H1 (cell line): ENCODE measurements at regions not wholly inside any gene's neighbourhood (a gene's known extent, or its start where the extent isn't known, plus 50 kb on each side); places are given as distances from the start of the nearest gene placed in this dataset.

ENCODE experiments used
- CTCF ChIA-PET: fragments of 300-600 bp; sonication (Branson Sonifier 250); formaldehyde crosslinking; loops from one replicate; lab custom pipeline; 2021; ENCODE audit not compliant: partially characterized antibody; lab: Charles Lee
- POLR2A ChIA-PET: fragments of 300-600 bp; sonication (Branson Sonifier 250); formaldehyde crosslinking; loops from one replicate; lab custom pipeline; 2021; ENCODE audit warnings: inconsistent platforms; ENCODE audit not compliant: partially characterized antibody; lab: Charles Lee
- DNase-seq, 2 experiments: peaks; one replicate each; pipeline versions ENCODE4 v3.0.0 to v3.0.0-alpha.2; 2010 to 2022; ENCODE audit warnings: low spot score in 2 of 2, low read depth in 1 of 2, mixed read lengths in 1 of 2
- FAIRE-seq: peaks from 2 replicates; lab custom pipeline; 2011; peaks lifted over from hg19 to GRCh38; lab: Jason Lieb, UNC
- H2AFZ ChIP-seq: 2 replicates; pipeline ENCODE4 v1.8.1; 2012; ENCODE audit warnings: low read length, inconsistent platforms
- H2AK5ac ChIP-seq: 2 replicates; pipeline ENCODE4 v1.6.1; 2013; ENCODE audit warnings: low read depth, low read length
- H2BK120ac ChIP-seq: replicated peaks from 2 replicates; pipeline ENCODE3; 2013; ENCODE audit warnings: low read depth, low read length, inconsistent platforms
- H2BK12ac ChIP-seq: 2 replicates; pipeline ENCODE4 v1.6.1; 2013; ENCODE audit warnings: low read depth, low read length
- H2BK15ac ChIP-seq: 2 replicates; pipeline ENCODE4 v1.6.1; 2013; ENCODE audit warnings: low read length
- H2BK20ac ChIP-seq: 2 replicates; pipeline ENCODE4 v1.6.1; 2013; ENCODE audit warnings: low read length
- H2BK5ac ChIP-seq: 2 replicates; pipeline ENCODE4 v1.6.1; 2013; ENCODE audit warnings: low read depth, low read length
- H3K14ac ChIP-seq: 2 replicates; pipeline ENCODE4 v1.6.1; 2013; ENCODE audit warnings: inconsistent platforms; ENCODE audit not compliant: insufficient read length
- H3K18ac ChIP-seq: 2 replicates; pipeline ENCODE4 v1.6.1; 2013; ENCODE audit warnings: low read length; ENCODE audit errors: extremely low read depth
- H3K23ac ChIP-seq: 2 replicates; pipeline ENCODE4 v1.6.1; 2013; ENCODE audit warnings: inconsistent platforms; ENCODE audit not compliant: insufficient read length
- H3K23me2 ChIP-seq: 2 replicates; pipeline ENCODE4 v1.6.1; 2013; ENCODE audit warnings: low read depth, low read length
- H3K27ac ChIP-seq: 2 replicates; pipeline ENCODE4 v1.6.1; 2011; ENCODE audit warnings: low read depth, low read length, inconsistent platforms
- H3K27me3 ChIP-seq, 4 experiments: replicated peaks in 1 of 4; 1 replicate in 1 of 4; 2 replicates in 3 of 4; pipeline versions ENCODE4 v1.6.1 to v1.8.1; 2011 to 2013; ENCODE audit warnings: low read length in 3 of 4, mild to moderate bottlenecking in 3 of 4, inconsistent platforms in 2 of 4, mixed read lengths in 2 of 4, moderate library complexity in 1 of 4; ENCODE audit not compliant: control insufficient read depth in 3 of 4, insufficient read depth in 3 of 4; ENCODE audit errors: extremely low read depth in 1 of 4
- H3K36me3 ChIP-seq, 4 experiments: 2 replicates each; pipeline versions ENCODE4 v1.6.1 to v1.8.1; 2011 to 2013; ENCODE audit warnings: mild to moderate bottlenecking in 4 of 4, low read length in 3 of 4, moderate library complexity in 2 of 4, control low read depth in 1 of 4, inconsistent platforms in 1 of 4; ENCODE audit not compliant: insufficient read depth in 4 of 4, control insufficient read depth in 2 of 4
- H3K4ac ChIP-seq: replicated peaks from 2 replicates; pipeline ENCODE3; 2013; ENCODE audit warnings: low read length, low read depth, mixed read lengths, inconsistent platforms; ENCODE audit not compliant: insufficient read length
- H3K4me1 ChIP-seq, 4 experiments: replicated peaks in 1 of 4; 1 replicate in 1 of 4; 2 replicates in 3 of 4; pipeline versions ENCODE4 v1.6.1 to v1.8.1; 2011 to 2013; ENCODE audit warnings: low read length in 3 of 4, inconsistent platforms in 2 of 4, mixed read lengths in 1 of 4; ENCODE audit not compliant: insufficient read depth in 4 of 4, control insufficient read depth in 3 of 4
- H3K4me2 ChIP-seq, 2 experiments: 2 replicates each; pipeline versions ENCODE4 v1.6.1 to v1.8.1; 2011 to 2013; ENCODE audit warnings: low read depth in 2 of 2, low read length in 2 of 2, control low read depth in 1 of 2, inconsistent platforms in 1 of 2, mild to moderate bottlenecking in 1 of 2; ENCODE audit not compliant: insufficient read depth in 1 of 2
- H3K4me3 ChIP-seq, 4 experiments: fragments of 200-600, 300-600 bp in 1 of 4; sonication (generic), shearing (Covaris generic), sonication (Bioruptor Twin) in 1 of 4; 2 replicates each; pipeline versions ENCODE4 v1.5.1 to v1.8.1; 2011 to 2016; ENCODE audit warnings: low read length in 4 of 4, low read depth in 3 of 4, control low read depth in 2 of 4, inconsistent platforms in 2 of 4, mild to moderate bottlenecking in 2 of 4, mixed read lengths in 1 of 4, moderate library complexity in 1 of 4; ENCODE audit not compliant: insufficient read depth in 2 of 4; ENCODE audit errors: extremely low read depth in 1 of 4
- H3K56ac ChIP-seq: replicated peaks from 2 replicates; pipeline ENCODE3; 2013; ENCODE audit warnings: low read depth, mild to moderate bottlenecking, mixed read lengths, low read length, inconsistent platforms; ENCODE audit not compliant: insufficient read length
- H3K79me1 ChIP-seq: 2 replicates; pipeline ENCODE4 v1.6.1; 2013; ENCODE audit warnings: low read depth, low read length, control low read depth
- H3K79me2 ChIP-seq, 2 experiments: 2 replicates each; pipeline versions ENCODE4 v1.6.1 to v1.8.1; 2012 to 2013; ENCODE audit warnings: low read length in 2 of 2, mild to moderate bottlenecking in 2 of 2, inconsistent platforms in 1 of 2; ENCODE audit not compliant: insufficient read depth in 2 of 2, control insufficient read depth in 1 of 2
- H3K9ac ChIP-seq, 4 experiments: replicated peaks in 1 of 4; 1 replicate in 1 of 4; 2 replicates in 3 of 4; pipeline versions ENCODE4 v1.6.1 to v1.8.1; 2011 to 2013; ENCODE audit warnings: low read depth in 3 of 4, low read length in 3 of 4, control low read depth in 2 of 4, mild to moderate bottlenecking in 2 of 4, moderate library complexity in 2 of 4, inconsistent platforms in 1 of 4; ENCODE audit errors: extremely low read depth in 1 of 4
- H3K9me3 ChIP-seq, 2 experiments: 2 replicates each; pipeline versions ENCODE4 v1.6.1 to v1.8.1; 2012 to 2013; ENCODE audit warnings: mild to moderate bottlenecking in 2 of 2, moderate library complexity in 2 of 2, control low read depth in 1 of 2, inconsistent platforms in 1 of 2, low read depth in 1 of 2, low read length in 1 of 2, mixed read lengths in 1 of 2; ENCODE audit not compliant: insufficient read depth in 2 of 2
- H4K20me1 ChIP-seq, 2 experiments: replicated peaks in 1 of 2; 2 replicates each; pipeline versions ENCODE3 to v1.8.1; 2011 to 2013; ENCODE audit warnings: inconsistent platforms in 2 of 2, low read length in 2 of 2, mild to moderate bottlenecking in 1 of 2; ENCODE audit not compliant: insufficient read depth in 2 of 2, control insufficient read depth in 1 of 2
- H4K5ac ChIP-seq: 2 replicates; pipeline ENCODE4 v1.6.1; 2013; ENCODE audit warnings: low read length, low read depth, mixed read lengths, inconsistent platforms; ENCODE audit not compliant: insufficient read length
- H4K8ac ChIP-seq: 2 replicates; pipeline ENCODE4 v1.8.0; 2013; ENCODE audit warnings: mild to moderate bottlenecking, moderate library complexity, low read length, inconsistent platforms; ENCODE audit not compliant: insufficient read depth; ENCODE audit errors: extremely low read depth
- H4K91ac ChIP-seq: replicated peaks from 2 replicates; pipeline ENCODE3; 2013; ENCODE audit warnings: low read length, mixed read lengths, inconsistent platforms; ENCODE audit not compliant: insufficient read length
- CTCF ChIP-seq, 3 experiments: IDR thresholded peaks; 1 replicate in 2 of 3; 2 replicates in 1 of 3; pipeline versions ENCODE4 v1.5.1 to v1.6.1; 2011; ENCODE audit warnings: low read length in 3 of 3, mild to moderate bottlenecking in 3 of 3, inconsistent platforms in 2 of 3, low read depth in 1 of 3, moderate library complexity in 1 of 3; ENCODE audit not compliant: insufficient read depth in 1 of 3; ENCODE audit errors: control extremely low read depth in 1 of 3
- SRF ChIP-seq: IDR thresholded peaks from 2 replicates; pipeline ENCODE4 v1.6.1; 2011; ENCODE audit warnings: mild to moderate bottlenecking, low read depth, low read length, moderate library complexity
- WGBS, 2 experiments: shearing (Covaris generic) in 1 of 2; methylation state at CpG; one replicate each; pipeline versions ENCODE4 v1.1.6 to v1.1.7; 2013 to 2015; ENCODE audit warnings: low lambda C conversion rate in 2 of 2, mixed read lengths in 2 of 2, inconsistent platforms in 1 of 2, low coverage in 1 of 2, missing lambda C conversion rate in 1 of 2; ENCODE audit not compliant: insufficient replicate concordance in 2 of 2, insufficient coverage in 1 of 2, insufficient read length in 1 of 2; ENCODE audit errors: extremely low coverage in 1 of 2, missing lambda C conversion rate in 1 of 2; 5-methylcytosine and 5-hydroxymethylcytosine counted together

- Histone ChIP-seq H4K8ac (no peak overlapping the region), H2AFZ (no peak overlapping the region), H2BK15ac (no peak overlapping the region), H3K9ac (no peak overlapping the region), H3K79me1 (no peaks in the 10 kb centered on the region), H4K91ac (no peak overlapping the region), H2BK120ac (no peak overlapping the region), H3K4ac (no peak overlapping the region), H3K36me3 (no peaks in the 10 kb centered on the region), H3K79me2 (no peaks in the 10 kb centered on the region), H2AK5ac (no peak overlapping the region), H2BK20ac (no peak overlapping the region), H3K27me3 (no peaks in the 10 kb centered on the region), H3K23me2 (no peaks in the 10 kb centered on the region), H3K18ac (no peak overlapping the region), H3K27ac (no peak overlapping the region), H2BK5ac (no peak overlapping the region), H3K23ac (no peak overlapping the region), H3K4me1 (no peaks in the 10 kb centered on the region), H4K5ac (no peak overlapping the region), H4K20me1 (no peaks in the 10 kb centered on the region), H3K9me3 (no peaks in the 10 kb centered on the region), H3K4me3 (no peak overlapping the region), H3K4me2 (no peak overlapping the region), H2BK12ac (no peak overlapping the region), H3K56ac (no peak overlapping the region), H3K14ac (no peak overlapping the region)
- ChIA-PET POLR2A (no interaction called here), CTCF (interaction anchor here (0.7 to 1.7 kb wide), 7 partner anchors 10 to 489 kb away, joined by 3 to 7 read pairs (median 3); no protein-coding TSS in a partner anchor)
- TF ChIP-seq CTCF (IDR thresholded peaks at IDR 0.05; ENCODE audit: control extremely low read depth in 1 of 3, insufficient read depth in 1 of 3, low read depth in 1 of 3, low read length in 3 of 3) (peak in 1 of 3 experiments; percentile 4; a peak in 1 of 4 replicates), SRF (no peak)
- no peak for DNase-seq
- no peak for FAIRE-seq
- WGBS, 2 experiments: 99% methylated on average over 2 of the region's 2 CpGs; no CpG with 5 or more reads in 1 of the 2 experiments
These were observed 1027.3 kb downstream of the KCNT2 start for GRCh38 chr1:195580988-195581387.
